ENCODE measurements at regions not wholly inside any gene's neighbourhood (a gene's known extent, or its start where the extent isn't known, plus 50 kb on each side); places are given as distances from the start of the nearest gene placed in this dataset.

GRCh38 chr5:125896368-125896767 lies 526.8 kb upstream of the GRAMD2B start:
- no peak for DNase-seq
- no peaks in the 10 kb centered on the region for H3K27me3 ChIP-seq (ENCODE audit: low read depth)
- no peak overlapping the region for H3K4me3 ChIP-seq
- no peaks in the 10 kb centered on the region for H3K36me3 ChIP-seq
- no peak overlapping the region for H3K27ac ChIP-seq (replicated peaks)
- intact Hi-C loops (cut with micrococcal nuclease), result no loop called here
- TF ChIP-seq, protein P1, sequence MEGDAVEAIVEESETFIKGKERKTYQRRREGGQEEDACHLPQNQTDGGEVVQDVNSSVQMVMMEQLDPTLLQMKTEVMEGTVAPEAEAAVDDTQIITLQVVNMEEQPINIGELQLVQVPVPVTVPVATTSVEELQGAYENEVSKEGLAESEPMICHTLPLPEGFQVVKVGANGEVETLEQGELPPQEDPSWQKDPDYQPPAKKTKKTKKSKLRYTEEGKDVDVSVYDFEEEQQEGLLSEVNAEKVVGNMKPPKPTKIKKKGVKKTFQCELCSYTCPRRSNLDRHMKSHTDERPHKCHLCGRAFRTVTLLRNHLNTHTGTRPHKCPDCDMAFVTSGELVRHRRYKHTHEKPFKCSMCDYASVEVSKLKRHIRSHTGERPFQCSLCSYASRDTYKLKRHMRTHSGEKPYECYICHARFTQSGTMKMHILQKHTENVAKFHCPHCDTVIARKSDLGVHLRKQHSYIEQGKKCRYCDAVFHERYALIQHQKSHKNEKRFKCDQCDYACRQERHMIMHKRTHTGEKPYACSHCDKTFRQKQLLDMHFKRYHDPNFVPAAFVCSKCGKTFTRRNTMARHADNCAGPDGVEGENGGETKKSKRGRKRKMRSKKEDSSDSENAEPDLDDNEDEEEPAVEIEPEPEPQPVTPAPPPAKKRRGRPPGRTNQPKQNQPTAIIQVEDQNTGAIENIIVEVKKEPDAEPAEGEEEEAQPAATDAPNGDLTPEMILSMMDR (IDR thresholded peaks at IDR 0.05; ENCODE audit: borderline replicate concordance), result no peak
- peaks cover 8% of the 10 kb centered on the region for H3K4me1 ChIP-seq
- no peaks in the 10 kb centered on the region for H3K9me3 ChIP-seq (replicated peaks)

DNA sequence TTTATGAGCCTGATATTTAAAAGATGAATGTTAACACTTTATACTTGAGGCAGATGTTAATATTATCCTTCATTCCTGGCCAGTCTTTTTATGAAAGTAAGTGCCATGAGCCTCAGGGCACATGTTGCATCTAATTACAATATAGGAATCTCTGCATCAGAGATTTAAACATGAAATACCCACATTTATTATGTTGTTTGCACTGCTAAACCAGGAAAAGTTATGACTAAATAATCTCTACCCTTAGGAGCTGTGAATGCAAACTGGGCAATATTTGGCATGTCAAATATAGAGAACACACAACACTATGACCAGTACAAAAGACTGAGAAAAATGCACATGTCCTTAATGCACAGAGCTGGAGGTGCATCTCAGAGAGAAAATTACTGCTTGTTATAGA lies 526.1 kb upstream of the GRAMD2B start:
- Histone ChIP-seq H3K27me3 (ENCODE audit: low read depth) (no peaks in the 10 kb centered on the region), H3K4me1 (peaks cover 7% of the 10 kb centered on the region), H3K4me3 (no peak overlapping the region), H3K36me3 (no peaks in the 10 kb centered on the region), H3K27ac (replicated peaks) (no peak overlapping the region), H3K9me3 (replicated peaks) (no peaks in the 10 kb centered on the region)
- intact Hi-C loops (cut with micrococcal nuclease), result no loop called here
- DNase-seq, result no peak
- TF ChIP-seq, protein P1 (IDR thresholded peaks at IDR 0.05; ENCODE audit: borderline replicate concordance), result no peak

- H3K27ac ChIP-seq (replicated peaks), result no peak overlapping the region
- TF ChIP-seq, protein P1 (IDR thresholded peaks at IDR 0.05; ENCODE audit: borderline replicate concordance), result no peak
- H3K4me1 ChIP-seq, result peaks cover 7% of the 10 kb centered on the region
- H3K9me3 ChIP-seq (replicated peaks), result no peaks in the 10 kb centered on the region
- no peaks in the 10 kb centered on the region for H3K27me3 ChIP-seq (ENCODE audit: low read depth)
- no peak for DNase-seq
- intact Hi-C loops (cut with micrococcal nuclease), result no loop called here
- H3K36me3 ChIP-seq, result no peaks in the 10 kb centered on the region
- H3K4me3 ChIP-seq, result no peak overlapping the region
Measured at GRCh38 chr5:125898851-125899405, 524.3 kb upstream of the GRAMD2B start.

GRCh38 chr5:125912028-125912427 lies 511.2 kb upstream of the GRAMD2B start:
- no peaks in the 10 kb centered on the region for H3K27me3 ChIP-seq (ENCODE audit: low read depth)
- intact Hi-C loops (cut with micrococcal nuclease), result no loop called here
- TF ChIP-seq, protein P1 (IDR thresholded peaks at IDR 0.05; ENCODE audit: borderline replicate concordance), result no peak
- H3K9me3 ChIP-seq (replicated peaks), result peaks cover 46% of the 10 kb centered on the region
- H3K36me3 ChIP-seq, result no peaks in the 10 kb centered on the region
- no peaks in the 10 kb centered on the region for H3K4me1 ChIP-seq
- no peak for DNase-seq
- H3K27ac ChIP-seq (replicated peaks), result no peak overlapping the region
- H3K4me3 ChIP-seq, result no peak overlapping the region

- H3K27me3 ChIP-seq (ENCODE audit: low read depth), result no peaks in the 10 kb centered on the region
- no peak overlapping the region for H3K4me3 ChIP-seq
- H3K27ac ChIP-seq (replicated peaks), result no peak overlapping the region
- intact Hi-C loops (cut with micrococcal nuclease), result no loop called here
- H3K36me3 ChIP-seq, result no peaks in the 10 kb centered on the region
- H3K4me1 ChIP-seq, result no peaks in the 10 kb centered on the region
- DNase-seq, result no peak
- TF ChIP-seq, protein P1 (IDR thresholded peaks at IDR 0.05; ENCODE audit: borderline replicate concordance), result no peak
- peaks cover 37% of the 10 kb centered on the region for H3K9me3 ChIP-seq (replicated peaks)
Measured at GRCh38 chr5:125913200-125913599, 510.0 kb upstream of the GRAMD2B start.

All from left ventricle myocardium inferior (tissue), 1 donor.